ENCODE measurements at regions not wholly inside any gene's neighbourhood (a gene's known extent, or its start where the extent isn't known, plus 50 kb on each side); places are given as distances from the start of the nearest gene placed in this dataset.

- H3K4me3 ChIP-seq (replicated peaks; ENCODE audit: low read depth, low read length) = no peak overlapping the region
- DNase-seq (ENCODE audit: extremely low read depth, low read depth) = peak; percentile 85
- TF ChIP-seq CTCF (IDR thresholded peaks at IDR 0.05; ENCODE audit: low read depth, low read length, missing control alignments) = no peak
Observed at GRCh38 chr7:46764100-46764936, 817.6 kb downstream of the TNS3 start.

DNA sequence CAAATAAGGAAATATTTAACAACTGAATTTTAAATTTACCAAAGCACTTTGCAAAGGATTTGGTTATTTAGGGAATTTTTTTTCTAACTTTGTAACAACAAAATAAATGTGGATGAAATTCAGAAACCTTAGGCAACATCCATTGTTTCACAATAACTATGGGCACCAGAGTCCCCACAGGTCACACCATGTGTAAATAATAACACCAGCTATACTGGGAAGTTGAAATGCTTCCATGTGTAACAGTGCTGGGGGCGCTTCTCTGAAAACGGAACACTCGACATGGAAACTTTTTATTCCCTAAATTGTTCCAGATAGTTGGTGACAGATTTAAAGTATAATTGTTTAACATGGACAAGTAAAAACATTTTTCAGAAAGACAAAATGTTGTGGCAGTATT lies 818.6 kb downstream of the TNS3 start:
- H3K4me3 ChIP-seq (replicated peaks; ENCODE audit: low read depth, low read length) = no peak overlapping the region
- DNase-seq (ENCODE audit: extremely low read depth, low read depth) = no peak
- TF ChIP-seq CTCF (IDR thresholded peaks at IDR 0.05; ENCODE audit: low read depth, low read length, missing control alignments) = no peak

GRCh38 chr7:46759711-46760480 lies 822.0 kb downstream of the TNS3 start:
- TF ChIP-seq CTCF (IDR thresholded peaks at IDR 0.05; ENCODE audit: low read depth, low read length, missing control alignments) = no peak
- no peak overlapping the region for H3K4me3 ChIP-seq (replicated peaks; ENCODE audit: low read depth, low read length)
- DNase-seq (ENCODE audit: extremely low read depth, low read depth) = no peak

- no peak overlapping the region for H3K4me3 ChIP-seq (replicated peaks; ENCODE audit: low read depth, low read length)
- TF ChIP-seq CTCF (IDR thresholded peaks at IDR 0.05; ENCODE audit: low read depth, low read length, missing control alignments) = no peak
- no peak for DNase-seq (ENCODE audit: extremely low read depth, low read depth)
Observed at GRCh38 chr7:46756996-46757395, 824.9 kb downstream of the TNS3 start.

GRCh38 chr7:46756256-46756655 lies 825.7 kb downstream of the TNS3 start:
- DNase-seq (ENCODE audit: extremely low read depth, low read depth) = no peak

More at GRCh38 chr7:46756256-46756655, 825.7 kb downstream of the TNS3 start:
- no peak overlapping the region for H3K4me3 ChIP-seq (replicated peaks; ENCODE audit: low read depth, low read length)
- TF ChIP-seq CTCF (IDR thresholded peaks at IDR 0.05; ENCODE audit: low read depth, low read length, missing control alignments) = no peak

Measured in HFF-Myc (cell line).